GM12873 (cell line): ENCODE measurements at regions not wholly inside any gene's neighbourhood (a gene's known extent, or its start where the extent isn't known, plus 50 kb on each side); places are given as distances from the start of the nearest gene placed in this dataset.

Source experiments
- CTCF ChIP-seq: IDR thresholded peaks from 2 replicates; pipeline ENCODE4 v1.5.1; 2012; ENCODE audit warnings: low read depth, mild to moderate bottlenecking, moderate library complexity, low read length, control low read depth; ENCODE audit not compliant: insufficient read depth; ENCODE audit errors: missing control alignments

GRCh38 chr13:81302677-81303076 lies 961.8 kb upstream of the SPRY2 start:
- no peak for TF ChIP-seq CTCF

- TF ChIP-seq CTCF, result no peak
Measured at GRCh38 chr13:81302125-81302524, 961.2 kb upstream of the SPRY2 start.

- TF ChIP-seq CTCF, result no peak
Measured at GRCh38 chr13:81295177-81295576, 954.3 kb upstream of the SPRY2 start.

GRCh38 chr13:81293594-81294164 lies 952.8 kb upstream of the SPRY2 start:
- TF ChIP-seq CTCF, result no peak

GRCh38 chr13:81283561-81283960 lies 942.6 kb upstream of the SPRY2 start:
- TF ChIP-seq CTCF, result no peak

GRCh38 chr13:81283062-81283461 lies 942.1 kb upstream of the SPRY2 start:
- no peak for TF ChIP-seq CTCF

GRCh38 chr13:81275666-81276258 lies 934.8 kb upstream of the SPRY2 start:
- no peak for TF ChIP-seq CTCF
